CD4-positive, alpha-beta T cell (primary cell): ENCODE measurements at regions not wholly inside any gene's neighbourhood (a gene's known extent, or its start where the extent isn't known, plus 50 kb on each side); places are given as distances from the start of the nearest gene placed in this dataset.

ENCODE experiments used
- ATAC-seq: fragments of 200-7000 bp; cut with Tn5 transposase; one replicate; pipeline ENCODE4 v1.10.0; 2022; ENCODE audit warnings: mild to moderate bottlenecking; ENCODE audit not compliant: poor library complexity
- CTCF ChIA-PET: fragments of 350-600 bp; sonication (Branson Sonifier 250); formaldehyde crosslinking; loops from one replicate; lab custom pipeline; 2021; ENCODE audit warnings: antibody characterized with exemption, inconsistent platforms; lab: Charles Lee
- POLR2A ChIA-PET: fragments of 350-600 bp; sonication (Branson Sonifier 250); formaldehyde crosslinking; loops from one replicate; lab custom pipeline; 2021; ENCODE audit warnings: antibody characterized with exemption, inconsistent platforms; lab: Charles Lee
- DNase-seq, 14 experiments: peaks; one replicate each; pipeline ENCODE4 v3.0.0-alpha.2; 2013 to 2020; ENCODE audit warnings: mixed read lengths in 2 of 14
- H3K27ac ChIP-seq, 2 donors: one replicate each; pipeline versions ENCODE4 v1.5.1 to v1.7.0; 2013; ENCODE audit warnings: low read length in 2 of 2, low read depth in 1 of 2, mild to moderate bottlenecking in 1 of 2
- H3K27me3 ChIP-seq, 2 experiments: 1 replicate in 1 of 2; 2 replicates in 1 of 2; pipeline versions ENCODE4 v1.6.1 to v1.7.0; 2013; ENCODE audit warnings: low read length in 2 of 2, control low read depth in 1 of 2, mild to moderate bottlenecking in 1 of 2, moderate library complexity in 1 of 2; ENCODE audit not compliant: insufficient read depth in 2 of 2, control insufficient read depth in 1 of 2
- H3K36me3 ChIP-seq: one replicate; pipeline ENCODE4 v1.6.1; 2013; ENCODE audit warnings: low read length, control low read depth; ENCODE audit not compliant: insufficient read depth
- H3K4me1 ChIP-seq: one replicate; pipeline ENCODE4 v1.6.1; 2013; ENCODE audit warnings: low read length, control low read depth; ENCODE audit not compliant: insufficient read depth
- H3K4me3 ChIP-seq: one replicate; pipeline ENCODE4 v1.5.1; 2013; ENCODE audit warnings: mild to moderate bottlenecking, low read length, moderate library complexity
- H3K9me3 ChIP-seq, 2 experiments: 1 replicate in 1 of 2; 2 replicates in 1 of 2; pipeline versions ENCODE4 v1.6.1 to v1.7.0; 2013; ENCODE audit warnings: low read length in 2 of 2, mild to moderate bottlenecking in 2 of 2, control low read depth in 1 of 2, moderate library complexity in 1 of 2; ENCODE audit not compliant: control insufficient read depth in 1 of 2, insufficient read depth in 1 of 2
- H3K27ac Mint-ChIP-seq: one replicate; pipeline ENCODE4 v1.8.0; 2020; ENCODE audit warnings: mixed read lengths
- H3K27me3 Mint-ChIP-seq: one replicate; pipeline ENCODE4 v1.8.0; 2021; ENCODE audit warnings: mixed read lengths
- H3K36me3 Mint-ChIP-seq: one replicate; pipeline ENCODE4 v1.8.0; 2021; ENCODE audit warnings: low read depth, mixed read lengths
- H3K4me1 Mint-ChIP-seq: one replicate; pipeline ENCODE4 v1.8.0; 2021; ENCODE audit warnings: low read depth, mixed read lengths
- H3K4me3 Mint-ChIP-seq: one replicate; pipeline ENCODE4 v1.8.0; 2020; ENCODE audit warnings: mild to moderate bottlenecking, mixed read lengths
- H3K9me3 Mint-ChIP-seq: one replicate; pipeline ENCODE4 v1.8.0; 2020; ENCODE audit warnings: mixed read lengths
- intact Hi-C, 2 experiments: fragments of 100-400 bp; cut with DNase I in 1 of 2; cut with micrococcal nuclease in 1 of 2; formaldehyde crosslinking; loops; one replicate each; pipeline versions ENCODE4 v1.15.1 to v1.9.0; 2023 to 2025; cut with DNase I, micrococcal nuclease
- TF ChIP-seq, protein P1 (sequence below): fragments of 200-600 bp; IDR thresholded peaks from one replicate; pipeline ENCODE4 v1.8.0; 2022; ENCODE audit warnings: antibody characterized with exemption, mild to moderate bottlenecking

- H3K4me3 ChIP-seq: no peak overlapping the region
- H3K27me3 Mint-ChIP-seq: peaks cover 6% of the 10 kb centered on the region
- H3K27me3 ChIP-seq: no peaks in the 10 kb centered on the region
- no peak for DNase-seq
- H3K9me3 Mint-ChIP-seq: no peaks in the 10 kb centered on the region
- no peaks in the 10 kb centered on the region for H3K4me1 ChIP-seq
- TF ChIP-seq, protein P1, sequence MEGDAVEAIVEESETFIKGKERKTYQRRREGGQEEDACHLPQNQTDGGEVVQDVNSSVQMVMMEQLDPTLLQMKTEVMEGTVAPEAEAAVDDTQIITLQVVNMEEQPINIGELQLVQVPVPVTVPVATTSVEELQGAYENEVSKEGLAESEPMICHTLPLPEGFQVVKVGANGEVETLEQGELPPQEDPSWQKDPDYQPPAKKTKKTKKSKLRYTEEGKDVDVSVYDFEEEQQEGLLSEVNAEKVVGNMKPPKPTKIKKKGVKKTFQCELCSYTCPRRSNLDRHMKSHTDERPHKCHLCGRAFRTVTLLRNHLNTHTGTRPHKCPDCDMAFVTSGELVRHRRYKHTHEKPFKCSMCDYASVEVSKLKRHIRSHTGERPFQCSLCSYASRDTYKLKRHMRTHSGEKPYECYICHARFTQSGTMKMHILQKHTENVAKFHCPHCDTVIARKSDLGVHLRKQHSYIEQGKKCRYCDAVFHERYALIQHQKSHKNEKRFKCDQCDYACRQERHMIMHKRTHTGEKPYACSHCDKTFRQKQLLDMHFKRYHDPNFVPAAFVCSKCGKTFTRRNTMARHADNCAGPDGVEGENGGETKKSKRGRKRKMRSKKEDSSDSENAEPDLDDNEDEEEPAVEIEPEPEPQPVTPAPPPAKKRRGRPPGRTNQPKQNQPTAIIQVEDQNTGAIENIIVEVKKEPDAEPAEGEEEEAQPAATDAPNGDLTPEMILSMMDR: no peak
- no peak overlapping the region for H3K4me3 Mint-ChIP-seq
- H3K36me3 Mint-ChIP-seq: no peaks in the 10 kb centered on the region
- intact Hi-C loops: no loop called here
- ChIA-PET CTCF (no interaction called here), POLR2A (no interaction called here)
- no peak overlapping the region for H3K27ac ChIP-seq
- H3K9me3 ChIP-seq: no peaks in the 10 kb centered on the region
- H3K4me1 Mint-ChIP-seq: no peaks in the 10 kb centered on the region
- no peak overlapping the region for H3K27ac Mint-ChIP-seq
- no peak for ATAC-seq
- H3K36me3 ChIP-seq: no peaks in the 10 kb centered on the region
Observed at GRCh38 chr9:117873664-117874063, 169.5 kb downstream of the TLR4 start.

DNA sequence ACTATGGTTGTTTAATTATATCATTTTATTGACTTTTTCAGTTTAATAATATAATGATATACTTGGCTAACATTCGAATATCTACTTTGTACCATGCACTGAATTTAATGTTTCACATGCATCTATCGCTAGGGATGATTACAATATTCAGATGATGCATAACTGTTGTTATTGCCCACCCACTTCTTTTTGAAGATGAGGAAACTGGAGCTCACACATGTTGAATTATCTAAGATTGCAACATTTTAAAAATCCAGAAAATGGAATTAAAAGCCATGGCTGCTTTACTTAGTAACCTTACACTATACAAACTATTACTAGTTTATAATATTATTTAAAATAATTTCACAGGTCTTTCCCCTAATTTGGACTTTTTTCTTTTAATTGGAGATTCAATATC lies 171.7 kb downstream of the TLR4 start:
- H3K9me3 Mint-ChIP-seq: no peaks in the 10 kb centered on the region
- Histone ChIP-seq H3K9me3 (no peaks in the 10 kb centered on the region), H3K27me3 (no peaks in the 10 kb centered on the region), H3K4me1 (no peaks in the 10 kb centered on the region), H3K36me3 (no peaks in the 10 kb centered on the region), H3K27ac (no peak overlapping the region), H3K4me3 (no peak overlapping the region)
- CTCF ChIA-PET: no interaction called here
- intact Hi-C loops: no loop called here
- TF ChIP-seq, protein P1: no peak
- no peak for DNase-seq
- H3K27me3 Mint-ChIP-seq: peaks cover 6% of the 10 kb centered on the region
- H3K27ac Mint-ChIP-seq: no peak overlapping the region
- POLR2A ChIA-PET: no interaction called here
- H3K4me1 Mint-ChIP-seq: no peaks in the 10 kb centered on the region
- H3K4me3 Mint-ChIP-seq: no peak overlapping the region
- H3K36me3 Mint-ChIP-seq: no peaks in the 10 kb centered on the region
- ATAC-seq: no peak

GRCh38 chr9:117882171-117882570 lies 178.0 kb downstream of the TLR4 start:
- intact Hi-C loops: no loop called here
- Histone ChIP-seq H3K4me1 (no peaks in the 10 kb centered on the region), H3K4me3 (no peak overlapping the region), H3K36me3 (no peaks in the 10 kb centered on the region), H3K9me3 (no peaks in the 10 kb centered on the region), H3K27ac (no peak overlapping the region), H3K27me3 (no peaks in the 10 kb centered on the region)
- no peak overlapping the region for H3K4me3 Mint-ChIP-seq
- TF ChIP-seq, protein P1: no peak
- DNase-seq (no peak), ATAC-seq (no peak)
- no peaks in the 10 kb centered on the region for H3K4me1 Mint-ChIP-seq
- H3K36me3 Mint-ChIP-seq: no peaks in the 10 kb centered on the region
- H3K27me3 Mint-ChIP-seq: no peaks in the 10 kb centered on the region
- no peak overlapping the region for H3K27ac Mint-ChIP-seq
- ChIA-PET CTCF (no interaction called here), POLR2A (no interaction called here)
- H3K9me3 Mint-ChIP-seq: no peaks in the 10 kb centered on the region
